HL-60 (cell line): ENCODE measurements at regions not wholly inside any gene's neighbourhood (a gene's known extent, or its start where the extent isn't known, plus 50 kb on each side); places are given as distances from the start of the nearest gene placed in this dataset.

Experiments
- GABPA ChIP-seq: IDR thresholded peaks from 2 replicates; pipeline ENCODE4 v1.6.1; 2012; ENCODE audit warnings: low read depth
- POLR2AphosphoS5 ChIP-seq: IDR thresholded peaks from 2 replicates; pipeline ENCODE4 v1.6.1; 2012; ENCODE audit warnings: low read depth
- TF ChIP-seq, protein P1 (sequence below): IDR thresholded peaks from one replicate; pipeline ENCODE4 v1.5.1; 2011; ENCODE audit warnings: low read length, control low read depth, inconsistent platforms; ENCODE audit not compliant: insufficient read depth
- TF ChIP-seq, protein P2 (sequence below): IDR thresholded peaks from 2 replicates; pipeline ENCODE4 v1.6.1; 2012; ENCODE audit warnings: low read depth; ENCODE audit not compliant: insufficient replicate concordance

DNA sequence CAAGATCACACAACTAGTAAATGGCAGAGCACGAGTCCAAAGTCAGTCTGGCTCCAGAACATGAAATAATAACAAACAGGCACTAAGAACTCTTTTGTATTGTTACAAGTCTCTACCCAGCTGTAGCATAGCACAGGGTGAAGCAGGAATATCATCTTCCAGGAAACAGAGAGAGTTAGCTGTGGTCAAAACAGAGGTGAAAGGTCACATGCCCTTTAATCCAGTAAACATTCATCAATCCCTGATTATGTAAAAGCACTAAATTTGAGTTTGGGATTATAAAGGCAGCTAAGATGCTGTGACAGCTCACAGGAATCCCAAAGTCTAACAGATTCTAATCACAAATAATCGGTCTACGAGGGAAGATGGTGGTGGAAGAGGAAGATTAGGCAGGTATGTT lies 133.0 kb upstream of the ASTN2 start:
- TF ChIP-seq, protein P1, sequence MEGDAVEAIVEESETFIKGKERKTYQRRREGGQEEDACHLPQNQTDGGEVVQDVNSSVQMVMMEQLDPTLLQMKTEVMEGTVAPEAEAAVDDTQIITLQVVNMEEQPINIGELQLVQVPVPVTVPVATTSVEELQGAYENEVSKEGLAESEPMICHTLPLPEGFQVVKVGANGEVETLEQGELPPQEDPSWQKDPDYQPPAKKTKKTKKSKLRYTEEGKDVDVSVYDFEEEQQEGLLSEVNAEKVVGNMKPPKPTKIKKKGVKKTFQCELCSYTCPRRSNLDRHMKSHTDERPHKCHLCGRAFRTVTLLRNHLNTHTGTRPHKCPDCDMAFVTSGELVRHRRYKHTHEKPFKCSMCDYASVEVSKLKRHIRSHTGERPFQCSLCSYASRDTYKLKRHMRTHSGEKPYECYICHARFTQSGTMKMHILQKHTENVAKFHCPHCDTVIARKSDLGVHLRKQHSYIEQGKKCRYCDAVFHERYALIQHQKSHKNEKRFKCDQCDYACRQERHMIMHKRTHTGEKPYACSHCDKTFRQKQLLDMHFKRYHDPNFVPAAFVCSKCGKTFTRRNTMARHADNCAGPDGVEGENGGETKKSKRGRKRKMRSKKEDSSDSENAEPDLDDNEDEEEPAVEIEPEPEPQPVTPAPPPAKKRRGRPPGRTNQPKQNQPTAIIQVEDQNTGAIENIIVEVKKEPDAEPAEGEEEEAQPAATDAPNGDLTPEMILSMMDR = no peak
- no peak for TF ChIP-seq POLR2AphosphoS5
- TF ChIP-seq, protein P2, sequence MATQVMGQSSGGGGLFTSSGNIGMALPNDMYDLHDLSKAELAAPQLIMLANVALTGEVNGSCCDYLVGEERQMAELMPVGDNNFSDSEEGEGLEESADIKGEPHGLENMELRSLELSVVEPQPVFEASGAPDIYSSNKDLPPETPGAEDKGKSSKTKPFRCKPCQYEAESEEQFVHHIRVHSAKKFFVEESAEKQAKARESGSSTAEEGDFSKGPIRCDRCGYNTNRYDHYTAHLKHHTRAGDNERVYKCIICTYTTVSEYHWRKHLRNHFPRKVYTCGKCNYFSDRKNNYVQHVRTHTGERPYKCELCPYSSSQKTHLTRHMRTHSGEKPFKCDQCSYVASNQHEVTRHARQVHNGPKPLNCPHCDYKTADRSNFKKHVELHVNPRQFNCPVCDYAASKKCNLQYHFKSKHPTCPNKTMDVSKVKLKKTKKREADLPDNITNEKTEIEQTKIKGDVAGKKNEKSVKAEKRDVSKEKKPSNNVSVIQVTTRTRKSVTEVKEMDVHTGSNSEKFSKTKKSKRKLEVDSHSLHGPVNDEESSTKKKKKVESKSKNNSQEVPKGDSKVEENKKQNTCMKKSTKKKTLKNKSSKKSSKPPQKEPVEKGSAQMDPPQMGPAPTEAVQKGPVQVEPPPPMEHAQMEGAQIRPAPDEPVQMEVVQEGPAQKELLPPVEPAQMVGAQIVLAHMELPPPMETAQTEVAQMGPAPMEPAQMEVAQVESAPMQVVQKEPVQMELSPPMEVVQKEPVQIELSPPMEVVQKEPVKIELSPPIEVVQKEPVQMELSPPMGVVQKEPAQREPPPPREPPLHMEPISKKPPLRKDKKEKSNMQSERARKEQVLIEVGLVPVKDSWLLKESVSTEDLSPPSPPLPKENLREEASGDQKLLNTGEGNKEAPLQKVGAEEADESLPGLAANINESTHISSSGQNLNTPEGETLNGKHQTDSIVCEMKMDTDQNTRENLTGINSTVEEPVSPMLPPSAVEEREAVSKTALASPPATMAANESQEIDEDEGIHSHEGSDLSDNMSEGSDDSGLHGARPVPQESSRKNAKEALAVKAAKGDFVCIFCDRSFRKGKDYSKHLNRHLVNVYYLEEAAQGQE = no peak
- no peak for TF ChIP-seq GABPA
